HG03175 (cell line): ENCODE measurements at regions not wholly inside any gene's neighbourhood (a gene's known extent, or its start where the extent isn't known, plus 50 kb on each side); places are given as distances from the start of the nearest gene placed in this dataset.
"Not testable (repeated sequence)": the region's sequence is repeated elsewhere in the genome, so short reads cannot be mapped to it uniquely, and the experiment has no call there.

ENCODE experiments used
- ATAC-seq: cut with Tn5 transposase; IDR thresholded peaks from one replicate; pipeline ENCODE4 v1.9.1; 2021; ENCODE audit warnings: mild to moderate bottlenecking, moderate library complexity; ENCODE audit not compliant: unreplicated experiment

DNA sequence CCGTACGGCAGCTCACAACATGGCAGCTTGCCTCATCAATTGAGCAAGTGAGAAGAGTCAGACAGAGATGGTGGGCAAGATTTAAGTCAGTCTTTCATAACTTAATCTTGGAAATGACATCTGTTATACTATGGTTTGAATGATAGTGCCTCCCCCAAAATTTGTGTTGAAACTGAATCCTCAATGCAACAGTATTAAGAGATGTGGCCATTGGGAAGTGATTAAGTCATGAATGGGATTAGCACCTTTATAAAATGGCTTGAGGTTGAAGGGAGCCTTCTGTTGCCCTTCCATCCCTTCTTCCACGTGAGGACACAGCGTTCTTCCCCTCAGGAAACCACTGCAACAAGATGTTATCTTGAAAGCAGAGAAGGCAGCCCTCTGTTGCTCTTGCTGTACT is 124.2 kb downstream of the C12orf75 start:
- no peak for ATAC-seq

- no peak for ATAC-seq
Measured at GRCh38 chr12:105455261-105455660, 124.8 kb downstream of the C12orf75 start.

GRCh38 chr12:105457026-105457425 is 126.5 kb downstream of the C12orf75 start:
- ATAC-seq: no peak

GRCh38 chr12:105459760-105460330 is 129.4 kb downstream of the C12orf75 start:
- ATAC-seq: no peak

GRCh38 chr12:105461271-105461943 is 130.9 kb downstream of the C12orf75 start:
- no peak for ATAC-seq

GRCh38 chr12:105461944-105462762 is 131.7 kb downstream of the C12orf75 start:
- no peak for ATAC-seq

DNA sequence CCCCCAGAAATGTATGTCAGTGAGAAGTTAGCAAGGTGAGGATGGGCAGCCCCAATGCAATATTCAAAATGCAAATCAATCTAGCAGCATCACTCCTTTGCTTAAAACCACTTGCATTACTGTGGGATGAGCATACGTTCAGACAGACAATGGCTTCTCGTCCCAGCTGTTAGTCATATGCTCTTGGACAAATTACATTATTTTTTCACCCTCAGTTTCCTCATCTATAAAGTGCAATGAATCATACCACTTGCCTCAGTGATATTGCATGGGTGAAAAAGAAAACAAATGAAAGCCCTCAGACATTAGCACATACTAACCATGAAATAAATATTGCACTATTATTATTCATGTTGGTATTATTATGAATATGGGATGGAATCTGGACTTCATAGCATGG is 132.3 kb downstream of the C12orf75 start:
- ATAC-seq: no peak

DNA sequence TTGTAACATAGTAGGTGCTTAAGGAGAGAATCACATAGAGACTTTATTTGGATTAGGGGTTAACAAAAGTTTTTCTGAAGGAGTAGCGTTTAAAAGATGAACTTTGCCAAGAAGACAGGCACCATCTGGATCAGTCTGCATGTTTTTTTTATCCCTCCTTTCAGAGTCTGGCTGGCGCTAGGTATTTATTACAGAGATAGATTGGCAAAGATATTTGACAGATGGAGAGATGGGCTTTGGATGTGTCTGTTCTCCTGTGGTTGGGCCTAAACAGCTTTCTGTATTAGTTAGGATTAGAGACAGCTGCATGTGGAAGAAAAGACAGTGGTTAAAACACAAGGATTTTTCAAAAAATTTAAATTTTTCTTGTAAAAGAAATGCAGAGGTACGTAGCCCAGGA is 133.9 kb downstream of the C12orf75 start:
- no peak for ATAC-seq

DNA sequence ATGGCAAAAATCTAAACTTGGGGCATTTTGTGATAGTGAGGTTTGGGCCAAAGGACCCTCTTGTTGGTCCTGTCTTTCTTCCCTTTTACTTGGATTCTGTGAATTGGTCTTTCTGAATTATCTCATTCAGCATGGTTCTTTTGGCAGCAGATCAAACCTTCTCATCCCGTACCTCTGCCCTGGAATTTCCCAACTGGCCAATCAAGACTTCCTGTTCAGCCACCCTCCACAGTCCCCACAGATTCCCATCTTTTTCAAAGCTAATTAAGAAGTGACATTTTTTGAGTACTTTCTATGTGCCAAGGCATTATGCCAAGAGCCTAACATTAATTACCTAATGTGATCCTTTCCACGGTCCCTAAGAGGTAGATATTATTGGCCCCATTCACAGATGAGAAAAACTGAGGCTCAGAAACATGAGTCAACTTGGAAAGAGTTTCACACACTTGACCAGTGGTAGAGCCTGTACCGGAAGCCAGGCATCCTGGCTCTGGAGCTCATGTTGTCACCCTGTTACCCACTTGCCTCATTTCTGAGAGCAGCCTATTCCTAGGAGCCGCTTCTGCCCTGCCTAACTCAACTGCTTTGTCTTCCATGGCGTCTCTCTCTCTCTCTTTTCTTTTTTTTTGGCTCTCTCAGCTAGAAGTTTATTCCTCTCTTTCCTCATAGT is 135.9 kb downstream of the C12orf75 start:
- ATAC-seq: no peak

DNA sequence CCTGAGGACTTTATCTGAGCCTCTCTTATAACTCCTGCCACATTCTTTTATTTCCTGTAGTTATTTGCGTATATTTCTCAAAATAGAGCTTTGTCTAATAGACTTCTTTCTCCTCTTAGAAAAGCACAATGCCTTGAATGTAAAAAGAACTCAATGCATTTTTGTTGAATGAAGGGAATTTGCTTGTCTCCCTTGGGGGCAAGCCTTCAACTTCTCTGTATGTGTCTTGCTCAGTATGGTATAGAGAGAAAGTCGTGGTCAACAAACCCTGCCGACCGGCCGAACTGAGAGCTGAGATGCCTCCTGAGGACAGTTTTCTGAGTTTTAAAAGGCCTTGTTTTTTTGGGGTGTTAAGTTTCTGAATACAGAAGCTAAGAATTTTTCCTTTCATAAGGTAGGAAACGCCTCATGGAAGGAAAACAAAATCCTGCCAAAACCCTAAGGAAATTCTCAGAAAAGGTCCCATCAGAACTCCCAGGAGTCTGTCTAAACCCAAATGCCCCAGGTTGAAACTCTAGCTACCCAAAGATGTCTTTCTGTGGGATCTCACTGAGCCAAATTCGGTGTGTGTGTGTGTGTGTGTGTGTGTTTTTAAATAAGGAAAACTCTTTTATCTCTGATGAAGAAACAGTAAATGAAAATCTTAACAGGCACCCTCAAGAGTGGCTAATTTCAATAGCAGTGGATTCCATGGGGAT is 136.6 kb downstream of the C12orf75 start:
- ATAC-seq: no peak

DNA sequence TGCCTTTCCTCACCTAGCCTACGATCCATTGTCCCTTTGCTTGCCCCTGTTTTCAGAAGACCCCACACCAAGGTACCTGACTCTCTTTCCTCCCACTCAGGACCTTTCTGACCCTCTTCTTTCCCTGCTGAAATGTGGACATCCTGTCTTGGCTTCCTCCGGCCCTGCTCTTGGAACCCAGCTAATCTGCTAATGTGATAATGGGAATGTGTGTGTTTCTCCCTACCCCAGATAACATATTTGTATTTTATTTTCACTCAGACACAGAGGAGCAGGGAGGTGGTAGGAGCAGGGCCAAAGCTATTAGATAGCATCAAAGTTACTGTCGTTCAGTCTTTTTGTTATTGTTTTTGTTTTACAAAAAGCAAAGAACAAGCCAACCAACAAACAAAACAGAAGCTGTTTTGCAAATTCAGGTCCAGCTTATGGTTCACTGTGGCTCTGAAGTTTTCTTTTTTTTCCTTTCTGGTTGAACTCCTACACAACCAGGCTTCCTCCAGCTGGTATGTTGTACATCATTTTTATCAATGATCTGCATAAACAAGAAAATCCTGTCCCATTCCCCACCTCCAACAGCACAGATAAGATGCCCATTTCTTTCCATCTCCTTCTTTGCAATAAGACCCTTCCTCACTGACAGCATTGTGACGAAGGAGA is 137.3 kb downstream of the C12orf75 start:
- ATAC-seq: no peak

DNA sequence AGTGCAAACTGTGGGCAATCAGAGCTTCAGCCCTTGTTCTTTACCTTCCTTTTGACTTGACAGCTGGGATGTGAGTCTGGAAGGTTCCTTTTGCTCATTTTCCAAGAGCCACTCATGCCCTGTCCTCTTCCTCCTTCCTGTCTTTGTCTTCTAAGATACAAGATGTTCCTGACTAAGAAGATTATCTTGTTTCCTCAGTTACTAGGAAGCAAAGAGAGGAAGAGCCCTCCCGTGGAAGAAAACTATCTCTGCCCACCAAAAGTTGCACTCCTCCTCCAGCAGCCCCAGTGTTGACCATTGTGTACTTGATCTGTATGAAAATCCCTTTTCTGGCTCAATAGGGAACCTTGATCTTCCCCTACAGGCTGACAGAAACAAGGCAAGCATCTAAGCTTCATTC is 138.0 kb downstream of the C12orf75 start:
- no peak for ATAC-seq

GRCh38 chr12:105469211-105469610 is 138.7 kb downstream of the C12orf75 start:
- ATAC-seq: no peak

DNA sequence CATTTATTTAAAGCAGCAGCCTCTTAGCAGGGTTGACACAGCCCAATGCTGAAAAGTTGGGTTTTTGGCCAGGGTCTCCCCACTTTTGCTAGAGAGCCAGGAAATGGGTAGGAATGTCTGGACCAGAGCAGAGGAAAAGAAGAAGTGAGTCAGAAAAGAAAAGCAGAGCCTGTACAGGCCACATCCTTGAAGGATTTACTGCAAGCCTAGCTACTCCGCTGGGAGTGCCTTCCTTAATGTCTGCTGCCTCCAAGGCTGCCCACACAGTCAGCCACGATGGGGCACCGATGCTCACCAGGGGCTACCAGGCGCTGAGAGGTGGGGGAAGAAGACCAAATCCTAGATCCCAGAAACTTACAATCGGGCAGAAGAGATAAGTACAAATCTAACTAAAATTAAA is 139.2 kb downstream of the C12orf75 start:
- no peak for ATAC-seq

- ATAC-seq: no peak
Measured at GRCh38 chr12:105470102-105470501, 139.6 kb downstream of the C12orf75 start.

DNA sequence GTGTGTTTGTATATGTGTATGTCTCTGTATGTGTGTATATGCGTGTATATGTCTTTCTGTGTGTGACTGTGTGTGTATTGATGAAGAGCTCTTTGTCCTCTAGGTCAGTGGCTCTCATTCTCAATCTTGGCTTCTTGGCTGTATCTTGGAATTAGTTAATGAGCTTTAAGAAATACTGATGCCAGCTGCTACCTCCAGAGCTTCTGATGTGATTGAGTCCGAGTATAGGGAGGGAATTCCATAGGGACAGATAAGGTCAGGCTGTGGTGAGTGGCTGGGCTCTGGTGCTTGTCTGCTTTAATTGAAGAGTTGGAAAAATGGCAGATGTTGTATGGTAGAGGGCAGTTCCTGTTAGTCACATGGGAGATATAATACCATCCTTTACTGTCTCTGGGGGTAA is 140.1 kb downstream of the C12orf75 start:
- no peak for ATAC-seq

DNA sequence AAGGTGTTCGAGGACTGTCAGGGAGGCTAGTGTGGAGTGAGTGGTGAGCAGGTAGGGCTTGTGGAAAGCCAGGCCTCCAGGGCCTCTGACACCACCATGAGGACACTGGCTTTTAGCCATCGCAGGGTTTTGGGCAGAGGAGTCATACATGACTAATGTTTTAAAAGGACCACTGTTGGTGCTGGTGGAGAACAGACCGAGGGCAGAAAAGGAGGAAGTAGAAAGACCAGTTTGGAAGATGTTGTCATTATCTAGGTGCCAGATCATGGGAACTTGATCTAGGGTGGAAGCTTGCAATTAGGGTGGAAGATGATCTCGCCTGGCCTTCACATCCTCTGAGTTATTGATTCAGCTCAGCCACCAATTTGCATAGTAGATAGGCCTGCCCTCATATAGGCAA is 144.2 kb downstream of the C12orf75 start:
- ATAC-seq: no peak

DNA sequence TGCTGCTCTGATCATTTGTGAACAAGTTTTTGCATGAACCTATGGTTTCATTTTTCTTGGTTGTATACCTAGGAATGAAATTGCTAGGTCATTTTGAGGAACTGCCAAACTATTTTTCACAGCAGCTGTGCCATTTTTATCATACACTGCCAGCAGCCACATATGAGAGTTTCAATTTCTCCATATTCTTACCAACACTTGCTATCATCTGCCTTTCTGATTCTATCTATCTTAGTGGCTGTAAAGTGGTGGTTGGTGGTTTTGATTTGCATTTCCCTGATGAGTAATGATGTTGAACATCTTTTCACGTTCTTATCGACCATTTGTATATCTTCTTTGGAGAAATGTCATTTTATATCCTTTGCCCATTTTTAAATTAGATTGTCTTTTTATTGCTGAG is 146.1 kb downstream of the C12orf75 start:
- ATAC-seq: peak; percentile 73

- ATAC-seq: no peak
Measured at GRCh38 chr12:105477873-105478272, 147.4 kb downstream of the C12orf75 start.

DNA sequence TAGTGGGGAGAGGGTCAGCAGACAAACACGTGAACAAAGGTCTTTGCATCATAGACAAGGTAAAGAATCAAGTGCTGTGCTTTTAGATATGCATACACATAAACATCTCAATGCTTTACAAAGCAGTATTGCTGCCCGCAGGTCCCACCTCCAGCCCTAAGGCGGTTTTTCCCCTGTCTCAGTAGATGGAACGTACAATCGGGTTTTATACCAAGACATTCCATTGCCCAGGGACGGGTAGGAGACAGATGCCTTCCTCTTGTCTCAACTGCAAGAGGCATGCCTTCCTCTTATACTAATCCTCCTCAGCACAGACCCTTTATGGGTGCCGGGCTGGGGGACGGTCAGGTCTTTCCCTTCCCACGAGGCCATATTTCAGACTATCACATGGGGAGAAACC is 148.3 kb downstream of the C12orf75 start:
- ATAC-seq: not testable (repeated sequence)
